H4 (cell line): ENCODE measurements at regions not wholly inside any gene's neighbourhood (a gene's known extent, or its start where the extent isn't known, plus 50 kb on each side); places are given as distances from the start of the nearest gene placed in this dataset.
"Not testable (repeated sequence)": the region's sequence is repeated elsewhere in the genome, so short reads cannot be mapped to it uniquely, and the experiment has no call there.

Experiments used
- DNase-seq: peaks from one replicate; pipeline ENCODE4 v3.0.0-alpha.2; 2015; ENCODE audit warnings: low spot score

GRCh38 chr2:2744107-2744506 is 413.0 kb upstream of the MYT1L start:
- DNase-seq: no peak

- DNase-seq: no peak
Observed at GRCh38 chr2:2743164-2743571, 412.1 kb upstream of the MYT1L start.

GRCh38 chr2:2742726-2743125 is 411.7 kb upstream of the MYT1L start:
- no peak for DNase-seq

DNA sequence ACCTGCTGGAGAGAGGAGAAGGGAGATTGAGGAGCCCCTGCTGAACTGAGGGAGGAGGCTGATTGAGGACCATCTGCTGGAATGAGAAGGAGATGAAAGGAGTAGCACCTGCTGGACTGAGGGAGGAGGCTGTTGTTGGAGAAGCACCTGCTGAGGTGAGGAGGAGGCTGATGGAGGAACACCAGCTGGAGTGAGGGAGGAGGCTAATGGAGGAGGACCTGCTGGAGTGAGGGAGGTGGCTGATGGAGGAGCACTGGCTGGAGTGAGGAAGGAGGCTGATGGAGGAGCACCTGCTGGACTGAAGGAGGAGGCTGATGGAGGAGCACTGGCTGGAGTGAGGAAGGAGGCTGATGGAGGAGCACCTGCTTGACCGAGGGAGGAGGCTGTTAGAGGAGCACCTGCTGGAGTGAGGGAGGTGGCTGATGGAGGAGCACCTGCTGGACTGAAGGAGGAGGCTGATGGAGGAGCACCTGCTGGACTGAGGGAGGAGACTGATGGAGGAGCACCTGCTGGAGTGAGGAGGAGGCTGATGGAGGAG is 409.2 kb upstream of the MYT1L start:
- no peak for DNase-seq

- DNase-seq: no peak
Observed at GRCh38 chr2:2739231-2739795, 408.2 kb upstream of the MYT1L start.

DNA sequence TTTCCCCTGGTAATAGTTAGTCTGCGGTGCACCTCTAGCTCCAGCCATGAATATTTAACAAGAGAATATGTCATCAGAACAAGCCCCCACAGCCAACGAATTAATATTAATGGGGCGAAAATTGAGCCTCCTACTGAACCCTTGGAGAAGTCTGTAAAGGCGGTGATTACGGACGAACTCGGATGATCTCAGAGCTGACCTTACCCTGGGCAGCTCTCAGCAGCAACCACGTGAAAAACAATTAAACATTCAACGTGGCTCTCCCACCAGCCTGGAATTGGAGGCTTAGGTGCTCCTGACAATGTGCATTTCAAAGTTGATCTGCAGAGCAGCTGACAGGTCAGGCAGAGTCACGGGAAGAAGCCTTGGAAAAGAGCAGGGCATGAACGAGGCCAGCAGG is 407.6 kb upstream of the MYT1L start:
- no peak for DNase-seq

DNA sequence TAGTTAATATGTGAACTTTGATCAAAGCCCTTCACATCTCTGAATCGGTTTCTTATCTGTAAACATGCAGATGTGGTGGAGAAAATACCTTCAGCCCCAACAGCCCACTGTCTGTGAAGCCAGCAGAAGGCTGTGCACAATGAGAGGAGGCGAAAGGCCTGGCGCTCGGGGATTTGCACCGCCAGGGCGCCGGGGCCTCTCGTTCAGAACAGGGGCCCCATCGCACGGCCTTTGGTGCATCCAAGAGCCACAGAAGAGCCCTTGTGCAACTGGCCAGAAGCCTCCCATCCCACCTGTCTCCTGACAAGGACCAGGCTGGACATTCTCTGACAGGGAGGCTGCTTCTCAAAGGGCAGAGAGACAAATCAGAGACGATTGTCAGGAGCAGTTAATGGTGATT is 407.2 kb upstream of the MYT1L start:
- DNase-seq: no peak

GRCh38 chr2:2735041-2735440 is 404.0 kb upstream of the MYT1L start:
- DNase-seq: no peak

DNA sequence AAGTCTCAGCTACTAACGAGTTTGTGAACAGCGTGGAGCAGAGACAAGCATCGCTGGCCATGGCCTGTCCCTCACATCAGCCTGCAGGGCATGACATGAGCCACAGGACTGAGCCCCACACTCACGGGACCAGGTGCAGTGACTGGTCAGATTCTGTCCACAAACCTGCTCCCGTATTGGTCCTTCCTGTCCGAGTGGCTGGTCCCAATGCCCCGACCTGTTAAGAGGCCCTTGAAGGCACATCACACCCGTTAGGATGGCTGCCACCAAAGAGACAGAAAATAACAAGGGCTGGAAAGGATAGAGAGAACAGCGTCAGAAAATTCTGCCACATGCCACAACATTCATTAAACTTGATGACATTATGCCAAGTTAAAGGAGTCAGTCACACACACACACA is 403.2 kb upstream of the MYT1L start:
- no peak for DNase-seq

GRCh38 chr2:2733818-2734217 is 402.7 kb upstream of the MYT1L start:
- DNase-seq: no peak

DNA sequence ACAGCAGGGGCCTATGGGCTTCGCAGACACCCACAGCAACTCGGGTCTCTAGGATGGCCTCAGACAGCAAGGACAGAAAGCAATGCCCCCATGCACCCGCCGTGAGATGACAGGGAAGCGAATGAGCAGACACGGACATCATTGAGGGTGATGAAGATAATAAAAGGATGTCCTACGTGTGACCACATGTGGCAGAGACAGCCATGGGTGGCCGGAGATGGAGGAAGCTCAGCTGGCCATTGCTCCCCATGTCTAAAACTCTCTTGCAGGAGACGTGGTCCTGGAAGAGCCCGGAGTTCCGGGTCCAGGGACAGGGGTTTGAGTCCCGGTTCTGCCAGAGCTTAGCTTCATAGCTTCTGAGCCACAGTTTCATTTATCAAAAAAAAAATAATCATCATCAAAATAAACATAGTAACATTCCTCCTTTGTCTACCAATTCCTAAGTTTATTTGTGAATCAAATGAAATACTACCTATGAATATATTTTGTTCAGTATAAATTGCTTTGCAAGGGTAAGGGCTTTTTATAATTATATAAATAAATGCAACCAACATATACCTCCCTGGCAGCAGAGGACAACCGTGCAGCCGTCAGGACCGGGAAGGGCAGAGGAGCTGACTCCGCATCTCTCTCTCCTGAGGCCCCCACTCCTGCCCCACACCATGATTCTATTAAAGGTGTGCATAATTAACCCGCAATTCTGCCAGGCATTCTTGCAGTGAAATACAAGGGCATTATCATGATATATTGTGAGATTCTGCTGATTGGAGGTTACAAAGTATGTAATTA is 401.4 kb upstream of the MYT1L start:
- DNase-seq: no peak

- DNase-seq: no peak
Observed at GRCh38 chr2:2731816-2732284, 400.8 kb upstream of the MYT1L start.

- no peak for DNase-seq
Observed at GRCh38 chr2:2731101-2731815, 400.2 kb upstream of the MYT1L start.

GRCh38 chr2:2730301-2730833 is 399.3 kb upstream of the MYT1L start:
- DNase-seq: no peak

DNA sequence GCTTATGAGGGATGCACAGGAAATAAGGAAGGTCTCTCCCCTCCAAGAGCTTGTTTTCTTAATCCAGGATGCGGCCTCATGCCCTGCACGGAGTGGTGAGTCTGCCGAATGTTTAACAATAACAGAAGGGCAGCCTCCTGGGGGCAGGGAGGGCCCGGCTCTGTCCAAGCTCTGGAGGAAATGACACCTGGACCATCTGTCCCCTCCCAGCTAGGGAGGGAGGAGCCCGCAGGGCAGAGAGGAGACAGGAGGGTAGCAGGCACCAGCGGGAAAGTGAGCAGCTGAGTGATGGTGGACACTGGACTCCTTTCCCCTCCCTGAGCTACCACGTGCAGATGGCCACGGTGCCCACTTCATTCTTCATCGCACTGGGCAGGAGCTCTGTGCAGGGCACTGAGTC is 398.2 kb upstream of the MYT1L start:
- no peak for DNase-seq

DNA sequence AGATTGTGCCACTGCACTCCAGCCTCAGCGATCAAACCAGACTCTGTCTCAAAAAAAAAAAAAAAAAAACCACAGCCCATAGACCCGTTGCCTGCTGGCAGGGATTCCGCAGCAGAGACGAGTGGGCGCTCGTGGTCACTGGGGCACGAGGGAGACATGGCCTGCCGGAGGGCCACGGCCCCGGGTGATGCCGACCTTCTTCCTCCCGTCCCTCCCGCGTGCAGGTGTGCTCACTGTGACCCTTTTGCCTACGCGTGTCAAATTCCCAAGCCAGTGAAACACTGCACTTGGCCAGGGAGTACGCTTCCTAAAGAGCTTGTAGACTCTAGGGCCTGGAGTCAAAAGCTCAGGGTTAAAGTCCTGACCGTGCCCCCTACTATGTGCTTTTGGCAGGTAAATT is 397.6 kb upstream of the MYT1L start:
- no peak for DNase-seq

DNA sequence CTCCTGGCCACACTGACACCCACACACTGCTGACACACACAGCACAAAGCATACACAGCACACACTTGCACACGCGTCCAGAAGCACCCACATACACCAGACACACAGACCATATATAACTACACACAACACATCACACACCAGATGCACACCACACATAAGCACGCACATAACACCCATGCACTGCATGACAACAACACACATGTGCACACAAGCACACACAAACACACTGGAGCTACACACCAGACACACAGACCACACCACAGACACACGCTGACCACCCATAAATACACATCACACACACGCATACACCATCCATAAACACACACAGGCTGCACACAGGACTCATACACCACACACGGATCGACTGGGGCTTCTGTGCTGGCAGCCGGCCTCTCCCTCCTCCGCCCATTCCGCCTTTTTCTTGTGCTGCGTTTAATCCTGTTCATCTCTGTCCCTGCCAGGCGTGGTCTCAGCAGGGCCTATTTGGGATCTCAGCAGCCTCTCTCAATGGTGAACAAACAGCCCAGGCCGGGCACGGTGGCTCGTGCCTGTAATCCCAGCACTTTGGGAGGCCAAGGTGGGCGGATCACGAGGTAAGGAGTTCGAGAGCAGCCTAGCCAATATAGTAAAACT is 396.9 kb upstream of the MYT1L start:
- no peak for DNase-seq

GRCh38 chr2:2726163-2726562 is 395.1 kb upstream of the MYT1L start:
- DNase-seq: no peak

GRCh38 chr2:2723064-2723463 is 392.0 kb upstream of the MYT1L start:
- DNase-seq: no peak

DNA sequence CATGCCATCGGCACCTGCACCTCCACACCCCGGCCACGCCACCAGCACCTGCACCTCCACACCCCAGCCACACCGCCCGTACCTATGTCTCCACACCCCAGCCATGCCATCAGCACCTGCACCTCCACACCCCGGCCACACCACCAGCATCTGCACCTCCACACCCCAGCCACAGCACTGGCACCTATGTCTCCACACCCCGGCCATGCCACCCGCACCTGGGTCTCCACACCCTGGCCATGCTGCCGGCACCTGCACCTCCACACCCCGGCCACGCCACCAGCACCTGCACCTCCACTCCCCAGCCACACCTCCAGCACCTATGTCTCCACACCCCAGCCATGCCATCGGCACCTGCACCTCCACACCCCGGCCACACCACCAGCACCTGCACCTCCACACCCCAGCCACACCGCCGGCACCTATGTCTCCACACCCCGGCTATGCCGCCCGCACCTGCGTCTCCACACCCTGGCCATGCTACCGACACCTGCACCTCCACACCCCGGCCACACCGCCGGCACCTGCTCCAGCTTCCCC is 390.3 kb upstream of the MYT1L start:
- DNase-seq: no peak

DNA sequence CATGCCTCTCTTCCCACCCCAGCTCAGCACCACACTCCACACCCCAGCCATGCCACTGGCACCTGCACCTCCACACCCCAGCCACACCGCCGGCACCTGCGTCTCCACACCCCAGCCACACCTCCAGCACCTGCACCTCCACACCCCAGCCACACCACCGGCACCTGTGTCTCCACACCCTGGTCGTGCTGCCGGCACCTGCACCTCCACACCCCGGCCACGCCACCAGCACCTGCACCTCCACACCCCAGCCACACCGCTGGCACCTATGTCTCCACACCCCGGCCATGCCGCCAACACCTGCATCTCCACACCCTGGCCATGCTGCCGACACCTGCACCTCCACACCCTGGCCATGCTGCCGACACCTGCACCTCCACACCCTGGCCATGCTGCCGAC is 389.7 kb upstream of the MYT1L start:
- not testable (repeated sequence) for DNase-seq

DNA sequence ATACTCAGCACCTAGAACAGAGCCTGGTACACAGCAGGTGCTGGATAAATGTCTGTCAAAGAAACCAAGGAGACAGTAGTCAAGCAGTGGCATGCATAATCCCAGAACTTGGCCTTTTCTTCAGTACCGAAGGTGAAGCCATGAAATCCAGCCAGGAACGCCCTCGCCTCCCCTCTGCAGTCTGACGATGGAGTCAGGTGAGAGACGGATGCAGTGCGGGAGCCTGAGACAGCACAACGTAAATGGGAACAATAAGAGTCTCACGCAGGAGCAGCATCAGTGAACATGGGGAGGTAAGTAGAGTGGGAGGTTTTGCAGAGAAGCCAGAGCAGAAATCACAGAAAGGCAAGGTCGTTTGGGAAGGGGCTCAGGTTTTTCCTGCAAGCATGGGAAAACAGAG is 389.3 kb upstream of the MYT1L start:
- no peak for DNase-seq
